ENCODE measurements at regions not wholly inside any gene's neighbourhood (a gene's known extent, or its start where the extent isn't known, plus 50 kb on each side); places are given as distances from the start of the nearest gene placed in this dataset.
A peak's percentile ranks its signal among the peaks of the same experiment; 100 is the strongest.

DNA sequence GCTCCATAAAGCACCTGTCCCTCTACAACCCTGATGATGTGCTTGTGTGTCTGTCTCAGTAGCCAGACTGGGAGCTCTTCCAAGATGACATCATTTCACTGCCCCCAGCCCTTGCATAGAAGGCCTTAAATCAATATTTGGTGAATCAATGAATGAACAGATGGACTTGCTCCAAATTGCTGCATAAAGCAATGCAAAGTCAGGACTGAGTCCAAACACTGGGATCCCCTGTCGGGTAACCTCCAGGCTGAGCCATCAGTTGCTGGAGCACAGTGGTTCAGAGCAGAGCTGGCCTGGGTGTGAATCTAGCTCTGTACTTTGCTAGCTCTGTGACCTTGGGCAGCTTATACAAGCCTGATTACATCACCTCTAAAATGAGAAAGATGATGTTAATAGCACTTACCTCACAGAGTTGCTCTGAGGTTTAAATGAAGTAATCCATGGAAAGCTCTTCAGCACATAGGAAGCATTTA lies 120.3 kb upstream of the VASH1 start:
- intact Hi-C loops (cut with micrococcal nuclease) = loop anchor here (10.0 kb wide), 1 partner anchor 586 kb away; no protein-coding TSS in a partner anchor

GRCh38 chr14:76641541-76641940 lies 119.7 kb upstream of the VASH1 start:
- H3K27ac ChIP-seq (replicated peaks) = no peak overlapping the region
- H3K27me3 ChIP-seq (ENCODE audit: low read depth) = no peaks in the 10 kb centered on the region
- H3K36me3 ChIP-seq = no peaks in the 10 kb centered on the region
- H3K9me3 ChIP-seq (replicated peaks) = peaks cover 8% of the 10 kb centered on the region
- TF ChIP-seq, protein P1, sequence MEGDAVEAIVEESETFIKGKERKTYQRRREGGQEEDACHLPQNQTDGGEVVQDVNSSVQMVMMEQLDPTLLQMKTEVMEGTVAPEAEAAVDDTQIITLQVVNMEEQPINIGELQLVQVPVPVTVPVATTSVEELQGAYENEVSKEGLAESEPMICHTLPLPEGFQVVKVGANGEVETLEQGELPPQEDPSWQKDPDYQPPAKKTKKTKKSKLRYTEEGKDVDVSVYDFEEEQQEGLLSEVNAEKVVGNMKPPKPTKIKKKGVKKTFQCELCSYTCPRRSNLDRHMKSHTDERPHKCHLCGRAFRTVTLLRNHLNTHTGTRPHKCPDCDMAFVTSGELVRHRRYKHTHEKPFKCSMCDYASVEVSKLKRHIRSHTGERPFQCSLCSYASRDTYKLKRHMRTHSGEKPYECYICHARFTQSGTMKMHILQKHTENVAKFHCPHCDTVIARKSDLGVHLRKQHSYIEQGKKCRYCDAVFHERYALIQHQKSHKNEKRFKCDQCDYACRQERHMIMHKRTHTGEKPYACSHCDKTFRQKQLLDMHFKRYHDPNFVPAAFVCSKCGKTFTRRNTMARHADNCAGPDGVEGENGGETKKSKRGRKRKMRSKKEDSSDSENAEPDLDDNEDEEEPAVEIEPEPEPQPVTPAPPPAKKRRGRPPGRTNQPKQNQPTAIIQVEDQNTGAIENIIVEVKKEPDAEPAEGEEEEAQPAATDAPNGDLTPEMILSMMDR (IDR thresholded peaks at IDR 0.05; ENCODE audit: borderline replicate concordance) = no peak
- no peak for DNase-seq
- H3K4me1 ChIP-seq = no peaks in the 10 kb centered on the region
- intact Hi-C loops (cut with micrococcal nuclease) = loop anchor here (10.0 kb wide), 1 partner anchor 587 kb away; no protein-coding TSS in a partner anchor
- H3K4me3 ChIP-seq = no peak overlapping the region

More for the DNA sequence above, 120.3 kb upstream of the VASH1 start:
- no peak for DNase-seq
- H3K4me3 ChIP-seq = no peak overlapping the region
- TF ChIP-seq, protein P1 (IDR thresholded peaks at IDR 0.05; ENCODE audit: borderline replicate concordance) = no peak
- H3K9me3 ChIP-seq (replicated peaks) = peaks cover 8% of the 10 kb centered on the region
- no peaks in the 10 kb centered on the region for H3K27me3 ChIP-seq (ENCODE audit: low read depth)
- no peak overlapping the region for H3K27ac ChIP-seq (replicated peaks)
- H3K4me1 ChIP-seq = no peaks in the 10 kb centered on the region
- H3K36me3 ChIP-seq = no peaks in the 10 kb centered on the region

DNA sequence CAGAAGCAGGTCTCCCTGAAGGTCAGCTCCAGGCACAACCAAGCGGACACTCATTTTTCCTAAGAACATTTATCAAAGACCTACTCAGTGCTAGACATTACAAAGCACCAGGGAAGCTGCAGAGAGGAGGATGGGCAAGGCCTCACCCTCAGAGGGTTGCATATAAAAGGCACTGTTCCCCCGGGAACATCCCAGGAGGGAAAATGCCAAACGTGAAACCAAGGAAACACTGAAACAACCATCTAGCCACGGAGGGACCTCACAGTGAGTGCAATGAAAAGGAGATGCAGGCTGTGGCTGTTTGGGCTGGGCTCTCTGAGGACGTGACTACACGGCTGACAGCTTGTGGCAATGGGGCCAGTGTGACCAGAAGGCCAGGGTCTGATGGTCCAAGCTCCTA lies 117.4 kb upstream of the VASH1 start:
- H3K36me3 ChIP-seq = no peaks in the 10 kb centered on the region
- no peak overlapping the region for H3K27ac ChIP-seq (replicated peaks)
- H3K9me3 ChIP-seq (replicated peaks) = no peaks in the 10 kb centered on the region
- intact Hi-C loops (cut with micrococcal nuclease) = loop anchor here (10.0 kb wide), 1 partner anchor 589 kb away; no protein-coding TSS in a partner anchor
- DNase-seq = no peak
- no peak overlapping the region for H3K4me3 ChIP-seq
- no peaks in the 10 kb centered on the region for H3K4me1 ChIP-seq
- TF ChIP-seq, protein P1 (IDR thresholded peaks at IDR 0.05; ENCODE audit: borderline replicate concordance) = no peak
- no peaks in the 10 kb centered on the region for H3K27me3 ChIP-seq (ENCODE audit: low read depth)

DNA sequence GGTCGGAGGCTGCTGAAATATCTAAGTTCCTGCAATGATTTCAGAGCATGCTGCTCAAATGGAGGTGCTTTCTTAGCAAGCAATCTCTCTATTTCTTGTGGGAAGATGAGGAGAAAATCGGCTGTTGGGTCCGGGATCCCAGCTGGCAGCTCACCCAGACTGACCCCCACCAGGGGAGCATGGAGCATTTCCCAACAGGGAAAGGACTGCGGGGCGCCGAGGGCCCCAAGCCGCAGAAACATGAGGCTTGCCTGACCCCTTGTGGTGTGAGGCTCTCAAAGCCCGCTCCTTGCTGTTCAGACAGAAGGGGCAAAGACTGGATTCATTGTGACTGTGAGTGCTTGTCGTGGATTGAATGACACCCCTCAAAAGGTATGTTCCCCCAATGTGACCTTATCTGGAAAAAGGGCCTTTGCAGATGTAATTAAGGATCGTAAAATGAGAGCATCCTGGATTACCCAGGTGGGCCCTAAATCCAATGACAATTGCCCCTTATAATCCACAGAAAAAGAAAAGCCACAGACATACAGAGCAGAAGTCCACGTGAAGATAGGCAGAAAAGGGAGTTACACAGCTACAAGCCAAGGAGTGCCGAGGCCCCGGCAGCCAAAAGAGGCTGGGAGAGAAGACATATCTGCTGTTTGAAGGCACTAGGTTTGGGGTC lies 116.3 kb upstream of the VASH1 start:
- TF ChIP-seq, protein P1 (IDR thresholded peaks at IDR 0.05; ENCODE audit: borderline replicate concordance) = peak; percentile 65
- Histone ChIP-seq H3K4me3 (no peak overlapping the region), H3K36me3 (no peaks in the 10 kb centered on the region), H3K27ac (replicated peaks) (no peak overlapping the region), H3K4me1 (no peaks in the 10 kb centered on the region), H3K27me3 (ENCODE audit: low read depth) (no peaks in the 10 kb centered on the region), H3K9me3 (replicated peaks) (no peaks in the 10 kb centered on the region)
- intact Hi-C loops (cut with micrococcal nuclease) = loop anchor here (10.0 kb wide), 1 partner anchor 590 kb away; no protein-coding TSS in a partner anchor
- DNase-seq = peak; percentile 19

DNA sequence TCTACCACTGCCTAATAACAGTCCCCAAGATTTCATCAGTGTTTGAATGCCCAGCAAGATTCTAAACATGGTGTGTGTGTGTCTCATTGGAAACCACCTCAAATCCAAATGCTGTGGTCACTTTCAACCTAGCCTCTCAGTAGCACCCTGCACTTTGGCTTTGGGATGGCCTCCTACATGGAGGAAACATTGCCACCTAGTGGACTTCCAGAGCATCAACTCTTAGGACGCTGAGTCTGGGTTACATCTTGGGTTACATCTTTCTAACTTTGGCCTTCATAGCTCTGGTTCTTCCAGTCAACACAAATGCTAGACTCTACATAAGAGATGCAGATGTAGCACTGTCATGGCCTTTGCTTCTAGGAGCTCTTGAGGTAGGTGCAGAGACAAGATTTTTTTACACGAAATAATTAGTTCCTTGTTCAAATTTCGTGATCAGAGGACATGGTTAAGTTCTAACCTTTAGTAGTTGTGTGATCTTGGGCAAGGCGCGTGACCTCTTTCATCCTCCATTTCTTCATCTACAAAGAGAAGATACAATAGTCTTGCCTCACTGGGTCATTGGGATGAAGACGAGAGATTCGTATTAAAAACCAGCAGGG lies 113.5 kb upstream of the VASH1 start:
- Histone ChIP-seq H3K27me3 (ENCODE audit: low read depth) (no peaks in the 10 kb centered on the region), H3K4me3 (no peak overlapping the region), H3K4me1 (no peaks in the 10 kb centered on the region), H3K36me3 (no peaks in the 10 kb centered on the region), H3K27ac (replicated peaks) (no peak overlapping the region), H3K9me3 (replicated peaks) (no peaks in the 10 kb centered on the region)
- intact Hi-C loops (cut with micrococcal nuclease) = loop anchor here (10.0 kb wide), 1 partner anchor 593 kb away; no protein-coding TSS in a partner anchor
- no peak for DNase-seq
- TF ChIP-seq, protein P1 (IDR thresholded peaks at IDR 0.05; ENCODE audit: borderline replicate concordance) = peak; percentile 88
